Activated B cell treated with CpG ODN at 0.5 μM for 24 hours (primary cell): ENCODE measurements at regions not wholly inside any gene's neighbourhood (a gene's known extent, or its start where the extent isn't known, plus 50 kb on each side); places are given as distances from the start of the nearest gene placed in this dataset.

Experiments used
- ATAC-seq: fragments of 200-7000 bp; cut with Tn5 transposase; one replicate; pipeline ENCODE4 v1.10.0; 2021; ENCODE audit warnings: low read depth, mild to moderate bottlenecking, moderate library complexity
- CTCF ChIA-PET: fragments of 350-600 bp; sonication (Branson Sonifier 250); formaldehyde crosslinking; loops from one replicate; lab custom pipeline; 2021; ENCODE audit warnings: antibody characterized with exemption; lab: Charles Lee
- POLR2A ChIA-PET: fragments of 350-600 bp; sonication (Branson Sonifier 250); formaldehyde crosslinking; loops from one replicate; lab custom pipeline; 2021; ENCODE audit warnings: antibody characterized with exemption; lab: Charles Lee
- DNase-seq: peaks from one replicate; pipeline ENCODE4 v3.0.0; 2022
- H3K27ac Mint-ChIP-seq: one replicate; pipeline ENCODE4 v1.8.0; 2020; ENCODE audit warnings: mixed read lengths
- H3K27me3 Mint-ChIP-seq: one replicate; pipeline ENCODE4 v1.8.0; 2021; ENCODE audit warnings: mixed read lengths
- H3K36me3 Mint-ChIP-seq: one replicate; pipeline ENCODE4 v1.8.0; 2021; ENCODE audit warnings: low read depth, mixed read lengths
- H3K4me1 Mint-ChIP-seq: one replicate; pipeline ENCODE4 v1.8.0; 2021; ENCODE audit warnings: mixed read lengths
- H3K4me3 Mint-ChIP-seq: one replicate; pipeline ENCODE4 v1.8.0; 2020; ENCODE audit warnings: mild to moderate bottlenecking, mixed read lengths
- H3K9me3 Mint-ChIP-seq: one replicate; pipeline ENCODE4 v1.8.0; 2020; ENCODE audit warnings: mixed read lengths
- intact Hi-C: fragments of 100-400 bp; cut with micrococcal nuclease; formaldehyde crosslinking; loops from one replicate; pipeline ENCODE4 v1.15.1; 2024
- TF ChIP-seq, protein P1 (sequence below): fragments of 200-600 bp; IDR thresholded peaks from one replicate; pipeline ENCODE4 v1.8.0; 2022; ENCODE audit warnings: antibody characterized with exemption, mild to moderate bottlenecking

DNA sequence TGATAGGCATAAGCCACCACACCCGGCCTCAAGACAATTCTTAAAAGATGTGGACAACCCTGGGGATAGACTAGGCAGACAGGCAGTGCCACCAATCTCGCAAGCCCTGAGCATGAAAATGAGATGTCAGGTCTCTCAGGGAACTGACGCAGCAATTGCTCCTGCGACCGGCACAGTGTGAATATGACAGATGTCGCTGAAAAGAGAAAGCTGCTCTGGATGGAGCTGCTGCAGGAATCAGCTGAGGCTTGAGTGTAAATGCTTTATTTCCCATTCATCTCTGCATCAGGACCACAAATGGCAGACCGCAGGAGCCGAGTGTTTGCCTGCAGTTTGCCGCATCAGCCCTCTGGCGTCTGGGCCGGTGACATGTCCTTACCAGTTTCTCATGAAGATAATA, 68.4 kb downstream of the TFAP2C start:
- intact Hi-C loops, result no loop called here
- ChIA-PET CTCF (no interaction called here), POLR2A (no interaction called here)
- Mint-ChIP-seq H3K27ac (no peak overlapping the region), H3K9me3 (no peaks in the 10 kb centered on the region), H3K27me3 (peaks cover 2% of the 10 kb centered on the region), H3K4me1 (no peaks in the 10 kb centered on the region), H3K36me3 (no peaks in the 10 kb centered on the region), H3K4me3 (no peak overlapping the region)
- TF ChIP-seq, protein P1, sequence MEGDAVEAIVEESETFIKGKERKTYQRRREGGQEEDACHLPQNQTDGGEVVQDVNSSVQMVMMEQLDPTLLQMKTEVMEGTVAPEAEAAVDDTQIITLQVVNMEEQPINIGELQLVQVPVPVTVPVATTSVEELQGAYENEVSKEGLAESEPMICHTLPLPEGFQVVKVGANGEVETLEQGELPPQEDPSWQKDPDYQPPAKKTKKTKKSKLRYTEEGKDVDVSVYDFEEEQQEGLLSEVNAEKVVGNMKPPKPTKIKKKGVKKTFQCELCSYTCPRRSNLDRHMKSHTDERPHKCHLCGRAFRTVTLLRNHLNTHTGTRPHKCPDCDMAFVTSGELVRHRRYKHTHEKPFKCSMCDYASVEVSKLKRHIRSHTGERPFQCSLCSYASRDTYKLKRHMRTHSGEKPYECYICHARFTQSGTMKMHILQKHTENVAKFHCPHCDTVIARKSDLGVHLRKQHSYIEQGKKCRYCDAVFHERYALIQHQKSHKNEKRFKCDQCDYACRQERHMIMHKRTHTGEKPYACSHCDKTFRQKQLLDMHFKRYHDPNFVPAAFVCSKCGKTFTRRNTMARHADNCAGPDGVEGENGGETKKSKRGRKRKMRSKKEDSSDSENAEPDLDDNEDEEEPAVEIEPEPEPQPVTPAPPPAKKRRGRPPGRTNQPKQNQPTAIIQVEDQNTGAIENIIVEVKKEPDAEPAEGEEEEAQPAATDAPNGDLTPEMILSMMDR, result no peak
- no peak for ATAC-seq
- DNase-seq, result no peak

DNA sequence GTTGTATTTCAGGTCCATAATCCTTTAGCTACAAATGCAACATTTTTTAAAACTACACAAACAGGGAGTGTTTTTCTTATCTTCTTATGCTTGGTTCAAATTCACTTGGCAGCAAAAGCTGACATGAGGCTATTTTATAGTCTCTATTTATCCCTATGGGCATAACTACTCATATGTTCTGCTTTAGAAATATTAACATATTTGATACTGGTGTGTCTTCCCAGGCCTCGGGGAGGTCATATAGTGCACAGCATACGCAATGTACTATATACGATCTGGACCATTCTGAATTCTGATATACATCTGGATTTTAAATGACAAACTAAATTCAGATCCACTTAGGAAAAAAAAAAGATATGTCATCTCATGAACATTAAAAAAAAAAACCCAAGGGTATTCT, 69.2 kb downstream of the TFAP2C start:
- Mint-ChIP-seq H3K4me3 (no peak overlapping the region), H3K9me3 (no peaks in the 10 kb centered on the region), H3K27me3 (peaks cover 2% of the 10 kb centered on the region), H3K4me1 (no peaks in the 10 kb centered on the region), H3K36me3 (no peaks in the 10 kb centered on the region), H3K27ac (no peak overlapping the region)
- TF ChIP-seq, protein P1, result no peak
- ChIA-PET CTCF (no interaction called here), POLR2A (no interaction called here)
- no peak for ATAC-seq
- intact Hi-C loops, result no loop called here
- no peak for DNase-seq

DNA sequence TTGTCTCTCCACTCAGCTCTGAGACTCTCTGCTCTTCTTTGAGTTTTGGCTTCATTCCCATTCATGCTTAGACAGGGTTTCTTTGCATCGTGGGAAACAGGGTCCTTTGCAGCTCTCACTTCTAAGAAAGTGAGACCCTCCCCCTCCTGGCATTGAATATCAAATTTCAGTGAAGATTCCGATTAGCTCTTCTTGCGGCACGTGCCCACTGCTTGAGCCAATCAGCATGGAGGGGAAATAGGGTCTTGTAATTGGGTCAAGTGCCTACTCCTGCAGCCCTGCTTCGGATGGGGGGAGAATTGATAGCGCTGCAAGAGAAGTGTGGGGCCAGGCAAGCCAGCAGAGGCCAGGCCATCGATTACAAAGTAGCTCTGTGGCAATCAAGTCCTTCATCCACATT, 69.6 kb downstream of the TFAP2C start:
- H3K4me1 Mint-ChIP-seq, result no peaks in the 10 kb centered on the region
- intact Hi-C loops, result no loop called here

DNA sequence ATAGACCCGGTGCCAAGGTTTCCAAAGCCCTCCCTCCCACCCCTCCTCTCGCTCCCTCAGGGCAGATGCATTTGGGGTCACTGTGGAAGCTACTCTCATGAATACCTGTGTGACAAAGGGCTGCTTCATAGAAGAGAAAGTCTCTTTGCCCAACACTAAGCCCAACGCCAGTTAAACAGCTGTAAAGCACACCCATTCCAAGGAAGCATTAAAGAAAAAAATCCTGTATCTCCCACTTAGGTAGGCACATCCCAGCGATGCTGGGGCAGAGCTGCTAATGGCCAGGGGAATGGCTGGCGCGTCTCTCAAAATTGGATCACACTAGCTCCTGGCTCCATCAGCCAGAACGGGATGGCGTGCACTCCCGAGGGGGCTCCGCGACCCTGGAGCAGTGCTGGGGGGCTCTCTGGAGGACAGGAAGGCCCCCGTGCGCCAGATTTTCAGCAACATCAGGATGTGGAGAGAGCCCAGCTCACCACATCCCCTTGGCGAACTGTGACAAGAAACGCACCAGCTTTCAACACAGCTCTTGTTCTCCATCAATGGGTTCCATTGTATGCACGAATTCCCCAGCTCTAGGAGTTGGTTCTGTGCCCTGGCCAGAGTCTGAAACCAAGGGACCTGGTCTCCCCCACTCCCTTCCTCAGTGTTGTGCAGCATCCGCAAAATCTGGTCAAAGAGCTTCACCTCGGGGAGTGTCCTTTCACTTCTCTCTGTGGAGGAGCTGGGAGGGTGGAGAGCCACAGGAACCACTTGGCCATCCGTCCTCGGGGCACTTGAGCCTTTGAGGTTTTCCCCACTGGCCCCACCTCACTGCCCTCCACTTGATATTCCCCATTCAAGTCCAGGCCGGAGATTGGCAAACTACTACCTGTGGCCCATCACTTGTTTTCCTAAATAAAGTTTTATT, 74.1 kb downstream of the TFAP2C start:
- ChIA-PET POLR2A (no interaction called here), CTCF (no interaction called here)
- H3K27me3 Mint-ChIP-seq, result peaks cover 6% of the 10 kb centered on the region
- intact Hi-C loops, result no loop called here
- no peak overlapping the region for H3K27ac Mint-ChIP-seq
- TF ChIP-seq, protein P1, result no peak
- no peak for DNase-seq
- no peaks in the 10 kb centered on the region for H3K9me3 Mint-ChIP-seq
- H3K4me1 Mint-ChIP-seq, result no peaks in the 10 kb centered on the region
- no peaks in the 10 kb centered on the region for H3K36me3 Mint-ChIP-seq
- ATAC-seq, result no peak
- no peak overlapping the region for H3K4me3 Mint-ChIP-seq

More for the DNA sequence above, 69.6 kb downstream of the TFAP2C start:
- TF ChIP-seq, protein P1, result no peak
- ChIA-PET CTCF (no interaction called here), POLR2A (no interaction called here)
- Mint-ChIP-seq H3K4me3 (no peak overlapping the region), H3K27me3 (peaks cover 2% of the 10 kb centered on the region), H3K27ac (no peak overlapping the region), H3K36me3 (no peaks in the 10 kb centered on the region), H3K9me3 (no peaks in the 10 kb centered on the region)
- DNase-seq (no peak), ATAC-seq (no peak)

DNA sequence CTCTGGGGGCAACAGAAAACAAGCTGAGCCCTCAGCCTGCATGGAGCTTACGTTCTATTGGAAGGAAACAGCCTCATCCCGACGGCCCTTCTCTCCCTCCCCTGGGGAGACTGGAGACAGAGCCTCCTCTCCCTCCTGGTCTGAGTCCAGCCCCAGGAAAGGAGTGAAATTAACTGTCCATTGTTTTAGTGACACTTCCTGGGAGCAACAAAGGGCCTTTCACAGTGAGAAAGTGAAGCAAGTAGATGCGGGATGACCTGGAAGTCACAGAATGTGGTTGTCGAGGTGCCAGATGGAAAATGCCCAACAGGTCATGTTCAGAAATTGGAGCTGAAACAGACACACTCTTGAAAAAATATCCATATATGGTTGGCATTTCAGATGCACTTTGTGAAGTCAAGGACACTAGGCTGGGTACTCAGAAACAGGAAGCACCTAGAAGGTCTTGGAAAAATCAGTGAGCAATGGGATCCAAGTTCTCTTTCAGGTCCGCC, 77.8 kb downstream of the TFAP2C start:
- POLR2A ChIA-PET, result no interaction called here
- intact Hi-C loops, result no loop called here
- Mint-ChIP-seq H3K27ac (no peak overlapping the region), H3K36me3 (no peaks in the 10 kb centered on the region), H3K4me1 (no peaks in the 10 kb centered on the region), H3K9me3 (no peaks in the 10 kb centered on the region), H3K4me3 (no peak overlapping the region), H3K27me3 (peaks cover 4% of the 10 kb centered on the region)
- DNase-seq (no peak), ATAC-seq (no peak)
- CTCF ChIA-PET, result no interaction called here
- TF ChIP-seq, protein P1, result no peak
